ENCODE measurements at regions not wholly inside any gene's neighbourhood (a gene's known extent, or its start where the extent isn't known, plus 50 kb on each side); places are given as distances from the start of the nearest gene placed in this dataset.
"Not testable (repeated sequence)": the region's sequence is repeated elsewhere in the genome, so short reads cannot be mapped to it uniquely, and the experiment has no call there.

DNA sequence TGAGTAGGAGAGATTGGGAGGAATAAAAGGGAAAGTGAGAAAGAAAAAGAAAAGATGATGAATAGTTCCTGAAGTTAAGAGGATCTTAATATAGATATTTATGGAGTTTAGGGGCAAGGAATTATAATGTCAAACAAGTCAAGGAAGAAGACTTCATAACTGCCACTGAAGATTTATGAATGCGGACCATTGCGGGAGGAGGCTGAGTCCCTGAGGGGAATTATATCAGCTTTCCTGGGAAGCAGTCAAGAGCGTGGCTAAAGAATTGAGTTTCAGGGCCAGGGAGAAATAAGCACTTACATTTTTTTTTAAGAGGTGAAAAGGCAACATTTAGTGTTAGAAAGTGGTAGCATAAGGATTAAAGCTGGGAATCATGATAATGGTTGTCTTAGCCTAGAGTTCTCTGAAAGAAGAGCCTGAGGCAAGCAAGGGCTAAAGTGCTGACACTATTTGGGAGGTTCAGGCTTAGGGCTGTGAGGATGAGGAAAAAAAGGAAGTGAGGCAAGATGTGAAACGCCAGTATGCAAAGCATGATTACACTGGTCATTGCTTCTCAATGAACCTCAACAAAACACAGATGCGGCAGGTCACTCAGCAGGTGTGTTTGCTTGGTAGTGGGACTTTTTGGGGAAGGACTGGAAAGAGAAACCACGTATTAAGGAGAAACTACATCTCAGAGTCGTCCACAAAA is 217.1 kb downstream of the SLC4A3 start:
- no peak for DNase-seq

DNA sequence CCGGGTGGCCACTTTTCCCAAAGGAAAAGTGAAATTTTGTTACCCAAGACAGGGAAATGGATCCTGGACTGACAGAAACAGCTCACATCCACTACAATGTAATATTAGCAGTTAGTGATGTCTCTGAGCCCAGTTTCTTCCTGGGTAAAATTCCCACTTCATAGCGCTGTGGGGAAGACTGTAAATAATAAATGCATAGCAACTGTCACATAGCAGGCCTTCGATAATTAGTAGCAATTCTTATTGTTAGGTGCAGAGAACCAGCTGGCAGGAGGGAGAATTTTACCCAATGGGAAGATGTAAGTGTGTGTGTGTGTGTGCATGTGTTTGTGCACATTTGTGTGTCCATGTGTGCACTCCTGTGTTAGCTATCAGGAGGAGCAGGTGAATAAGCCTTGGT is 221.5 kb downstream of the SLC4A3 start:
- no peak for DNase-seq

DNA sequence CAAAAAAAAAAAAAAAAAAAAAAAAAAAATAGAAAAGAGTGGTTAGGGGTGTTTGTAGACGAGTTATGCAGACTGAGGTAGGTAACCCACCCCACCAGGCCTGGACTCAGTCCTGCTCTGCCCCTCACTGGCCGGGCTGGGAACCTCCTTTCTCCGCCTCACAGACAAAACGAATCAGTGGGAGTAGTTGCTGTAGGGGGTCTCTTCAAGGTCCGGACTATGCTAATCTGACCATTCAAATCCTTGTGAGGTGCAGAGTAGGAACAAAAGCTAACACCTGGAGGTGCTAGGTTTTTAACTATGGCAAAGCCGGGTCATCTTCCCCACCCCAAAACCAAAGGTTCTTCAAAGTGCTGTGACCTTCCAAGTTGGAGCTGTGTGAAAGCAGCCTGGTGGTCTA is 223.7 kb downstream of the SLC4A3 start:
- no peak for DNase-seq

- DNase-seq: no peak
Measured at GRCh38 chr2:219851801-219852481, 224.5 kb downstream of the SLC4A3 start.

GRCh38 chr2:219852626-219853025 is 225.2 kb downstream of the SLC4A3 start:
- no peak for DNase-seq

GRCh38 chr2:219856602-219857001 is 229.2 kb downstream of the SLC4A3 start:
- peak in 1 of 2 experiments; percentile 10 for DNase-seq

DNA sequence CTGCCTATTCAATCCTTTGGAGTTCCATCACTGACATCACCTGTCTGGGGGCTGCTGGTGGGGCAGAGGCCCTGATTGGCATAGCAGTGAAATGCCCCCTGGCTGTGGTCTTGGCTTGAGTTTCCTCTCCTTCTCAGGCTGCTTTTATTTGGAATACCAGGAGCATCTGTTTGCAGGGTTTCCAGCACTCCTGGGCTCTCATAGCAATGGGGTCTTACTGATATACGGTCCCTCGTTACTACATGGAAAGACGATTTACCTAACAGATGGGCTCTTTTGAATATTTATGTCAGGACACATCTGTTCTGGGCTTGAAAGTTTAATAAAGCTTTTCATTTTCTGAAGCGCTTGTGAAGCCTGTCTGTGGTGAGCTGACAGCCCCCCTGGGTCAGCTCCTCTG is 230.3 kb downstream of the SLC4A3 start:
- peak; percentile 75 to 95 for DNase-seq

DNA sequence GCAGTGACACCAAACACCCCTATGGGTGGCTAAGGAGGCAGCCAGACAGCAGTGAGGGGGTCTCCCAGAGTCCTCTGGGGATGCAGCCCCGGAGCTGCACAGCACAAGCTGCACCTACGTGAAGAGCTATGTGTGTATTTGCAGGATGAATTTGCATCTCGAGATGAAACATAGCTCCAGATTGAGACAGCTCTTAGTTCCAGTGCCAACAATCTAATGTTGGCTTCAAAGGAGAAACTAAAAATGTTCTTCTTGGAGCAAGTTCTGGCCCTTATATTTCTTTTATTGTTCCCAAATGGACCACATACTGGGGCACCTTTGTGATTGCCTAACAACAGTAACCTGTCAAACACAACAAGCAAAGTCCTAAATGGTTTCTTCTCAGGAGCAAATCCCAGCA is 233.9 kb downstream of the SLC4A3 start:
- DNase-seq: no peak

- no peak for DNase-seq
Measured at GRCh38 chr2:219864154-219864553, 236.7 kb downstream of the SLC4A3 start.

DNA sequence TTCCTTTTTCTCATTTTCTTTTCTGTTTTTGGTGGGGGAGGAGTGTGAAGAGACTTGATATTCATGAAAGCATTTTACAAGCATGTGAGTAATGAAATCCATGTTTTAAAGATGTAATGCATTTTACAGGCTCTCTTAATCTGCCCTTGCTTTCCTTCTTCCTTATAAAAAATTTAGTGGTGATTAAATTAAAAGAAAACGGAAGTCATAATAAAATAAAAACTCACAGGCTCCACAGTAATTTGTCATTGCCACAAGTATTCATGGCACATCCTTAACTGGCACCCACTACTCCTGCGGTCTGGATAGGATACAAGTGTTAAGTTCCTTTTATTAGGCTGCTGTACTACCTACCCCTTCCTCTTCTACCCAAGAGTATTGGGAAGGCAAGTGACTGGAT is 241.2 kb downstream of the SLC4A3 start:
- DNase-seq: no peak

DNA sequence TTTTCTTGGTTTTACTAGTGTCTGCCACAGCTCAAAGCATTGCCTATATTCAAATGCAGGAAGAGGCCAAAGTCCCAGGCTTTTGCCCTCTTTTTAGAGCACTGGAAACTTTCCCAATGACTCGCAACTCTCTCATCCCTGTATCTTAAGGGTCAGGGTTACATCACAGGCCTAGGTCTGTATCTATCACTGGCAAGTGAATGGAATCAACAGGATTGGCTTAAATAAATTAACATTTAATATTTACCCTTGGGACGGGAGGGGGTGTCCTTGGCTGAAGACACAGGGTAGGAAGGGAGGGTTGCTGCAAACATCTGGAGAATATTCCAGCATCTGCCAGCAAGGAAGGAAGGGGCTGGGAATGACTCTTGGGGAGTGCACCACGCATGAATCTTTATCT is 242.6 kb downstream of the SLC4A3 start:
- DNase-seq: no peak

GRCh38 chr2:219871351-219871750 is 243.9 kb downstream of the SLC4A3 start:
- DNase-seq: peak in 1 of 2 experiments; percentile 29

- no peak for DNase-seq
Measured at GRCh38 chr2:219875036-219875435, 247.6 kb downstream of the SLC4A3 start.

GRCh38 chr2:219875986-219876385 is 248.6 kb downstream of the SLC4A3 start:
- not testable (repeated sequence) for DNase-seq

GRCh38 chr2:219876931-219877330 is 249.5 kb downstream of the SLC4A3 start:
- no peak for DNase-seq

DNA sequence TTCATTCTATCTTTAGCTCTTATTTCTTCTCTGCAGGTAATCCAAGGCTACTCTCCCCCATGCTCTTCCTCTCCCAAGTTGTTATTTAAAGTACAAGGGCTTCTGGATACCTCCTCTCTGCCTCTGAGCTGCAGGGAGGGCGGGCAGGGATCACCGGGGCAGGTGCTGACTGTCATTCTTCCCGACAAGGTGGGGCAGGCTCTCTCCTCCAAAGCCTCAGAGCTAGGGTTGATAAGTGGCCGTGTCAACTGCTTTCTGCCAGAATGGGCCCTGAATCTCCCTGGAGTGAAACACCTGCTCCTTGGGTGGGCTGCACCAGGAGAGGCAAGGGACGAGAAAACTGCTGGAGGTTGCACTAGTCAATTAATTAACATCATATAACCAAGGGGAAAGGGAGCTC is 250.3 kb downstream of the SLC4A3 start:
- DNase-seq: no peak

GRCh38 chr2:219878516-219878915 is 251.1 kb downstream of the SLC4A3 start:
- no peak for DNase-seq

- no peak for DNase-seq
Measured at GRCh38 chr2:219881851-219882250, 254.4 kb downstream of the SLC4A3 start.

DNA sequence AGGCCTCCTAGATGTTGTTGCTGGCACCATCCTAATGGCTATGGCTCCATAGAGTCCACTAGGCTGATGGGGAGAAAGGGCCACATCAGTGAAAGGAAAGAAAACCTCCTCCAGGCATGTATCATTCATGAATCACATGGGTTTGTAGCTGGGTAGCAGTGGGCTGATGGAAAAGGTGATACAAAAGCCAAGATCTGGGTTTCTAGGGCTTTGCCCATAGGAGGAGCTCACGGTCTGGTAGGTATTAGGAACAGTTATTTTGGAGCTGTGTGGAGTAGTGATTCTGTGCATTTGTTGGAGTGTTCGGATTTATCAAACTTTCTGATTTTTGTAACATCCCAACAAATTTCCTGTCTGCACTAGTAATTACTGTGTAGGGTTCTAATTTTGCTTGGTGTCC is 259.2 kb downstream of the SLC4A3 start:
- no peak for DNase-seq

GRCh38 chr2:219887870-219888269 is 260.4 kb downstream of the SLC4A3 start:
- DNase-seq: no peak

DNA sequence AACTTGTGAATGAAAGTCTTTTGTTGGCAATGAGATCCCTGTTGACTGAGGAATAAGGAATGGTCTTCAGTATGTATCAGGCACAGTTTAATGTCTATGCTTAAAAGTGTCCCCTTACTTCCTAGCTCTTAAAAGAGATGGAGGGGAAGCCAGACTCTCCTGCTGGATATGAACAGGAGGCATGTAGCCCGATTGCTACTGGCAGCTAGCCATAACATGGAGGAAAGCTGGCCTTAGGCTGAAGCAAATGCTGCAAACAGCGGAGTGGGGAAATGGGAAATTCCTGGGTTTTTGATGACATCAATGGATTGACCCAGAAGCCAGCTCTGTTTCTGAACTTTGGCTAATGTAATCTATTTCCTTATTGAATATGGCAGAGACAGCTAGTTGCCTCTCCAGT is 266.1 kb downstream of the SLC4A3 start:
- DNase-seq: no peak

- DNase-seq: no peak
Measured at GRCh38 chr2:219897456-219897855, 270.0 kb downstream of the SLC4A3 start.

DNA sequence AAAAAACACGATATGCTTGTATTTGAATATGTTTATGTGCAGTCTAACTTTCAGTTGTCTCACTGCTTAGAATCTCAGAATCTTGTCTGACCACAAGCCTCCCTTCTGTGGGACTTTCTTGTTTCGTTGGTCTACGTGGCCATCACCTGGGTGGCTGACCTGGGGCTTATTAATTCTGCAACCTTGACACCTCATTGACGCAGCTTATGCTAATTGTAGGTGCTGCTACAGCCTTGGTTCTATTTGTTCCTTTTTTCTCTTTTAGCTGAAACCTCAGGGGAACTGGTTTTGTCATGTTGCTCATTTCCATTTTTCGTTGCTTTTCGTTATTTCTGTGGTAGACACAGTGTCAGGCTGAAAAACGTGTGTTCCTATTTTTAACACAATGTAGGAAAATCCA is 273.7 kb downstream of the SLC4A3 start:
- DNase-seq: no peak

DNA sequence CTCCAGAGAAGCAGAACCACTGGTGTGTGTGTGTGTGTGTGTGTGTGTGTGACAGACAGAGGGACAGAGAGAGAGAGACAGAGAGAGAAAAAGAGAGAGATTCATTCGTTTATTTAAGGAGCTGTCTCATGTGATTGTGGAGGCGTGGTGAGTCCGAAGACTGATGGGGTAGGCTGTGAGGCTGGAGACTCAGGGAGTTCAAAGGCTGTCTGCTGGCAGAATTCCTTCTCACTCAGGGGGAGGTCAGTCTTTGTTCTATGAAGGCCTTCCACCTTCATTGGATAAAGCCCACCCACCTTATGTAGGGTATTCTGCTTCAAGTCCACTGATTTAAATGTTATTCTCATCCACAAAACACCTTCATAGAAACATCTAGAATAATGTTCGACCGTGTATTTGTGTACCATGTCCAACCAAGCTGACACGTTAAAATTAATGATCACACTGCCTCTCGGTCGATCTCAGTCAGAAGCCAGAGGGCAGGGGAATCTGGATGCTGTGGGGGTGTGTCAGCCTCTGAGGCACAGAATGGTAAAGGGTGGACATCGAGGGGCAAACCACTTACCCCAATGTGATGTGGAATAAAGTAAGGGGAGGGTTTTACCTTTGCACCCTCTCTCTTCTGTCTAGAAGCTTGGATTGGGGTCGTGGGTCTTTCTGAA is 275.6 kb downstream of the SLC4A3 start:
- DNase-seq: no peak

All from NCI-H524 (cell line).